RWPE2 (cell line): ENCODE measurements at regions not wholly inside any gene's neighbourhood (a gene's known extent, or its start where the extent isn't known, plus 50 kb on each side); places are given as distances from the start of the nearest gene placed in this dataset.

ENCODE experiments used
- ATAC-seq: fragments of 200-7000 bp; cut with Tn5 transposase; 3 replicates; pipeline ENCODE4 v1.9.1; 2021; ENCODE audit warnings: low read depth
- DNase-seq: peaks from one replicate; pipeline ENCODE4 v3.0.0-alpha.2; 2020; ENCODE audit warnings: low spot score
- H3K27ac ChIP-seq: fragments of 450-650 bp; 2 replicates; pipeline ENCODE4 v1.5.1; 2017; ENCODE audit warnings: mild to moderate bottlenecking; ENCODE audit not compliant: poor library complexity, severe bottlenecking
- H3K27me3 ChIP-seq: fragments of 250-450 bp; sonication (Bioruptor Pico); 2 replicates; pipeline ENCODE4 v1.5.1; 2021; ENCODE audit warnings: mild to moderate bottlenecking, moderate library complexity; ENCODE audit not compliant: insufficient read depth, poor library complexity, severe bottlenecking
- H3K36me3 ChIP-seq: fragments of 250-450 bp; sonication (Bioruptor Pico); 2 replicates; pipeline ENCODE4 v1.5.1; 2020; ENCODE audit warnings: low read depth, mild to moderate bottlenecking, moderate library complexity
- H3K4me1 ChIP-seq: fragments of 250-450 bp; sonication (Bioruptor Pico); 2 replicates; pipeline ENCODE4 v1.5.1; 2021; ENCODE audit warnings: mild to moderate bottlenecking, moderate library complexity; ENCODE audit not compliant: insufficient read depth, poor library complexity, severe bottlenecking
- H3K4me3 ChIP-seq: fragments of 250-450 bp; sonication (Bioruptor Pico); 2 replicates; pipeline ENCODE4 v1.5.1; 2021; ENCODE audit warnings: mild to moderate bottlenecking, moderate library complexity; ENCODE audit not compliant: severe bottlenecking
- H3K9me3 ChIP-seq: fragments of 250-450 bp; sonication (Bioruptor Pico); 2 replicates; pipeline ENCODE4 v1.5.1; 2021; ENCODE audit warnings: mild to moderate bottlenecking, moderate library complexity; ENCODE audit not compliant: severe bottlenecking
- CTCF ChIP-seq: fragments of 450-650 bp; IDR thresholded peaks from one replicate; pipeline ENCODE4 v1.5.1; 2017; ENCODE audit warnings: mild to moderate bottlenecking, moderate library complexity; ENCODE audit not compliant: poor library complexity, severe bottlenecking

- 0 out of 3 replicates have a peak, but pooled peaks have one; percentile 23 for ATAC-seq
- Histone ChIP-seq H3K27me3 (no peaks in the 10 kb centered on the region), H3K4me1 (peaks cover 11% of the 10 kb centered on the region), H3K9me3 (no peaks in the 10 kb centered on the region), H3K4me3 (no peak overlapping the region), H3K36me3 (no peaks in the 10 kb centered on the region), H3K27ac (no peak overlapping the region)
- no peak for TF ChIP-seq CTCF
- no peak for DNase-seq
These were observed 190.9 kb upstream of the RASSF8 start for GRCh38 chr12:25767606-25768005.

DNA sequence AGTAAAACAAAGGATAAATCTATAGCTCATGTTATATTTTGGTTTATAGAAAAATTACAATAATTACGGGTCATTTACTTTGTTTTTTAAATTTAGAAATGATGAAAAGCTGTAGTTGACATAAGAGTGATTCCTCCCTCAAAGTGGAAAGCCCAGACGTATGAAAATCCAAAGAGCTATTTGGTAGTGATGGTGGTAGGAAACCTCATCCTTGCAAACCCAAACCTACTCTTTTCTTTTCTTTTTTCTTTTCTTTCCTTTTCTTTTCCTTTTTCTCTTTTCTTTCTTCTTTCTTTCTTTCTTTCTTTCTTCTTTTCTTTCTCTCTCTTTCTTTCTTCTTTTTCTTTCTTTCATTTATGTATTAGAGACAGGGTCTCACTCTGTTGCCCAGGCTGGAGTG lies 190.3 kb upstream of the RASSF8 start:
- DNase-seq (no peak), ATAC-seq (no peak)
- H3K4me3 ChIP-seq, result no peak overlapping the region
- H3K27ac ChIP-seq, result no peak overlapping the region
- H3K9me3 ChIP-seq, result no peaks in the 10 kb centered on the region
- no peak for TF ChIP-seq CTCF
- H3K4me1 ChIP-seq, result peaks cover 11% of the 10 kb centered on the region
- H3K36me3 ChIP-seq, result no peaks in the 10 kb centered on the region
- no peaks in the 10 kb centered on the region for H3K27me3 ChIP-seq

GRCh38 chr12:25769082-25769945 lies 189.2 kb upstream of the RASSF8 start:
- peak; percentile 90 for ATAC-seq
- no peak overlapping the region for H3K4me3 ChIP-seq
- no peak for TF ChIP-seq CTCF
- H3K27me3 ChIP-seq, result no peaks in the 10 kb centered on the region
- H3K27ac ChIP-seq, result peak overlapping the region; percentile 4
- no peaks in the 10 kb centered on the region for H3K9me3 ChIP-seq
- DNase-seq, result no peak
- no peaks in the 10 kb centered on the region for H3K36me3 ChIP-seq
- H3K4me1 ChIP-seq, result peaks cover 11% of the 10 kb centered on the region

- H3K4me1 ChIP-seq, result peaks cover 11% of the 10 kb centered on the region
- no peaks in the 10 kb centered on the region for H3K27me3 ChIP-seq
- ATAC-seq (peak; percentile 79), DNase-seq (no peak)
- no peak overlapping the region for H3K4me3 ChIP-seq
- H3K36me3 ChIP-seq, result no peaks in the 10 kb centered on the region
- peak overlapping the region; percentile 34 for H3K27ac ChIP-seq
- no peaks in the 10 kb centered on the region for H3K9me3 ChIP-seq
- no peak for TF ChIP-seq CTCF
These were observed 187.4 kb upstream of the RASSF8 start for GRCh38 chr12:25771041-25771440.

DNA sequence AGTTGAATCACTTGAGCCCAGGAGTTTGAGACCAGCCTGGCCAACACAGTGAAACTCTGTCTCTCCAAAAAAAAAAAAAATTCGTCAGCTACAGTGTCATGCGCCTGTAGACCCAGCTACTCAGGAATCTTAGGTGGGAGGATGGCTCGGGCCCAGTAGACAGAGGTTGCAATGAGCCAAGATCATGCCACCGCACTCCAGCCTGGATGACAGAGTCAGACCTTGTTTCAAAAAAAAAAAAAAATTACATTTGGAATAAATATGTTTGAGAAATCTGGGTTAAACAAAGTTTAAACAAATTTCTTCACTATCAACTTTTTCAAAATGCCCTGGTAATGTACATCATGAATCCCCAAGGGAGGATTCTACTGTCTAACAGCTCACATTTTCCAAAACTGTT lies 187.0 kb upstream of the RASSF8 start:
- H3K27me3 ChIP-seq, result no peaks in the 10 kb centered on the region
- ATAC-seq, result no peak
- H3K9me3 ChIP-seq, result no peaks in the 10 kb centered on the region
- no peak for DNase-seq
- H3K27ac ChIP-seq, result peak overlapping the region; percentile 34
- TF ChIP-seq CTCF, result no peak
- peaks cover 11% of the 10 kb centered on the region for H3K4me1 ChIP-seq
- H3K4me3 ChIP-seq, result no peak overlapping the region
- no peaks in the 10 kb centered on the region for H3K36me3 ChIP-seq
